ENCODE measurements at regions not wholly inside any gene's neighbourhood (a gene's known extent, or its start where the extent isn't known, plus 50 kb on each side); places are given as distances from the start of the nearest gene placed in this dataset.

- DNase-seq (ENCODE audit: low spot score) = no peak
- no peaks in the 10 kb centered on the region for H3K9me2 ChIP-seq (ENCODE audit: insufficient read depth, low read length)
- POLR2A ChIA-PET = interaction anchor here (1.2 kb wide), 1 partner anchor 10 kb away, joined by 3 read pairs; no protein-coding TSS in a partner anchor
- H2AFZ ChIP-seq (ENCODE audit: low read length) = no peak overlapping the region
- H3K9me3 ChIP-seq (ENCODE audit: low read length) = no peaks in the 10 kb centered on the region
- intact Hi-C loops (cut with micrococcal nuclease; ENCODE audit: unreplicated experiment) = no loop called here
- no peaks in the 10 kb centered on the region for H3K4me1 ChIP-seq (ENCODE audit: insufficient read depth, low read length, poor library complexity, severe bottlenecking)
- BruUV-seq (replicated peaks) = no TSS peak
- TF ChIP-seq CTCF (conservative IDR thresholded peaks at IDR 0.05; ENCODE audit: low read length) (no peak), EZH2phosphoT487 (IDR thresholded peaks at IDR 0.05; ENCODE audit: borderline replicate concordance, low read depth, low read length) (no peak)
- no peak overlapping the region for H3K4me3 ChIP-seq (ENCODE audit: low read depth, low read length, poor library complexity, severe bottlenecking)
- no peaks in the 10 kb centered on the region for H3K36me3 ChIP-seq (ENCODE audit: insufficient read depth, low read length)
- no peak overlapping the region for H3K27ac ChIP-seq (ENCODE audit: low read depth, low read length, poor library complexity, severe bottlenecking)
- H3K4me2 ChIP-seq (ENCODE audit: low read length) = no peak overlapping the region
- H4K20me1 ChIP-seq (ENCODE audit: insufficient read depth, low read length) = no peaks in the 10 kb centered on the region
- CTCF ChIA-PET (ENCODE audit: unreplicated experiment) = no interaction called here
- no peaks in the 10 kb centered on the region for H3K79me2 ChIP-seq (ENCODE audit: insufficient read depth, low read depth, low read length)
Observed at GRCh38 chr18:40553029-40553428, 1402.0 kb upstream of the PIK3C3 start.

GRCh38 chr18:40546875-40547274 lies 1408.2 kb upstream of the PIK3C3 start:
- ChIA-PET CTCF (ENCODE audit: unreplicated experiment) (no interaction called here), POLR2A (interaction anchor here (0.9 kb wide), 1 partner anchor 16 kb away, joined by 4 read pairs; no protein-coding TSS in a partner anchor)
- no peak for DNase-seq (ENCODE audit: low spot score)
- Histone ChIP-seq H2AFZ (ENCODE audit: low read length) (no peak overlapping the region), H3K4me1 (ENCODE audit: insufficient read depth, low read length, poor library complexity, severe bottlenecking) (no peaks in the 10 kb centered on the region), H3K9me3 (ENCODE audit: low read length) (no peaks in the 10 kb centered on the region), H3K36me3 (ENCODE audit: insufficient read depth, low read length) (no peaks in the 10 kb centered on the region), H3K79me2 (ENCODE audit: insufficient read depth, low read depth, low read length) (no peaks in the 10 kb centered on the region), H3K9me2 (ENCODE audit: insufficient read depth, low read length) (no peaks in the 10 kb centered on the region), H3K4me3 (ENCODE audit: low read depth, low read length, poor library complexity, severe bottlenecking) (no peak overlapping the region), H3K27ac (ENCODE audit: low read depth, low read length, poor library complexity, severe bottlenecking) (no peak overlapping the region), H4K20me1 (ENCODE audit: insufficient read depth, low read length) (no peaks in the 10 kb centered on the region), H3K4me2 (ENCODE audit: low read length) (no peak overlapping the region)
- intact Hi-C loops (cut with micrococcal nuclease; ENCODE audit: unreplicated experiment) = no loop called here
- TF ChIP-seq EZH2phosphoT487 (IDR thresholded peaks at IDR 0.05; ENCODE audit: borderline replicate concordance, low read depth, low read length) = no peak
- TF ChIP-seq CTCF (conservative IDR thresholded peaks at IDR 0.05; ENCODE audit: low read length) = no peak
- BruUV-seq (replicated peaks) = no TSS peak

GRCh38 chr18:40534723-40535122 lies 1420.3 kb upstream of the PIK3C3 start:
- Histone ChIP-seq H4K20me1 (ENCODE audit: insufficient read depth, low read length) (no peaks in the 10 kb centered on the region), H3K4me2 (ENCODE audit: low read length) (no peak overlapping the region), H3K9me2 (ENCODE audit: insufficient read depth, low read length) (no peaks in the 10 kb centered on the region), H3K79me2 (ENCODE audit: insufficient read depth, low read depth, low read length) (no peaks in the 10 kb centered on the region), H3K4me3 (ENCODE audit: low read depth, low read length, poor library complexity, severe bottlenecking) (no peak overlapping the region), H2AFZ (ENCODE audit: low read length) (no peak overlapping the region), H3K36me3 (ENCODE audit: insufficient read depth, low read length) (no peaks in the 10 kb centered on the region), H3K4me1 (ENCODE audit: insufficient read depth, low read length, poor library complexity, severe bottlenecking) (no peaks in the 10 kb centered on the region), H3K9me3 (ENCODE audit: low read length) (no peaks in the 10 kb centered on the region), H3K27ac (ENCODE audit: low read depth, low read length, poor library complexity, severe bottlenecking) (no peak overlapping the region)
- TF ChIP-seq CTCF (conservative IDR thresholded peaks at IDR 0.05; ENCODE audit: low read length) (no peak), EZH2phosphoT487 (IDR thresholded peaks at IDR 0.05; ENCODE audit: borderline replicate concordance, low read depth, low read length) (no peak)
- ChIA-PET CTCF (ENCODE audit: unreplicated experiment) (no interaction called here), POLR2A (no interaction called here)
- BruUV-seq (replicated peaks) = no TSS peak
- intact Hi-C loops (cut with micrococcal nuclease; ENCODE audit: unreplicated experiment) = no loop called here
- no peak for DNase-seq (ENCODE audit: low spot score)
